K562 (cell line): ENCODE measurements at regions not wholly inside any gene's neighbourhood (a gene's known extent, or its start where the extent isn't known, plus 50 kb on each side); places are given as distances from the start of the nearest gene placed in this dataset.

Source experiments
- ADNP ChIP-seq: fragments of 200-800 bp; sonication (Bioruptor generic); IDR thresholded peaks from 2 replicates; pipeline ENCODE4 v1.6.1; 2016; ENCODE audit warnings: missing genetic modification characterization, missing compliant biosample characterization
- ARNT ChIP-seq, 2 experiments: fragments of 450-650 bp; IDR thresholded peaks; 2 replicates each; pipeline ENCODE4 v1.6.1; 2016; ENCODE audit warnings: mild to moderate bottlenecking in 1 of 2
- ATF7 ChIP-seq: fragments of 450-650 bp; IDR thresholded peaks from 2 replicates; pipeline ENCODE4 v1.7.1; 2014; ENCODE audit warnings: mild to moderate bottlenecking, moderate library complexity
- C11orf30 ChIP-seq: fragments of 450-650 bp; IDR thresholded peaks from 2 replicates; pipeline ENCODE4 v1.6.1; 2016; ENCODE audit warnings: low read depth, mild to moderate bottlenecking
- GABPB1 ChIP-seq: sonication (generic); formaldehyde crosslinking; IDR thresholded peaks from 2 replicates; pipeline ENCODE4 v1.8.0; 2022; ENCODE audit warnings: mild to moderate bottlenecking, missing genetic modification reagents
- JUN ChIP-seq, 2 experiments: sonication (generic) in 1 of 2; formaldehyde crosslinking in 1 of 2; IDR thresholded peaks; 2 replicates each; pipeline versions ENCODE4 v1.6.1 to v1.8.0; 2012 to 2022; ENCODE audit warnings: borderline replicate concordance in 2 of 2, mild to moderate bottlenecking in 2 of 2, improper control_type of control experiment in 1 of 2, low read depth in 1 of 2, low read length in 1 of 2, missing genetic modification reagents in 1 of 2
- NBN ChIP-seq: fragments of 450-650 bp; IDR thresholded peaks from 2 replicates; pipeline ENCODE4 v1.6.1; 2016; ENCODE audit warnings: low read depth, mild to moderate bottlenecking
- NFIC ChIP-seq: fragments of 450-650 bp; IDR thresholded peaks from 2 replicates; pipeline ENCODE4 v1.6.1; 2017; ENCODE audit warnings: mild to moderate bottlenecking, inconsistent platforms
- RAD51 ChIP-seq: fragments of 450-650 bp; IDR thresholded peaks from 2 replicates; pipeline ENCODE4 v1.7.1; 2016; ENCODE audit warnings: low read depth, mild to moderate bottlenecking, borderline replicate concordance
- SAFB ChIP-seq: fragments of 200-400 bp; formaldehyde crosslinking; IDR thresholded peaks from 2 replicates; pipeline ENCODE4 v1.6.1; 2017; ENCODE audit warnings: low read depth, low read length, borderline replicate concordance
- SETDB1 ChIP-seq: IDR thresholded peaks from one replicate; pipeline ENCODE4 v1.6.1; 2012; ENCODE audit warnings: low read length, control low read depth, inconsistent platforms
- SLC30A9 ChIP-seq: fragments of 250-450 bp; sonication (Bioruptor Pico); IDR thresholded peaks from 2 replicates; pipeline ENCODE4 v1.8.0; 2022; ENCODE audit warnings: mild to moderate bottlenecking, moderate library complexity
- THRAP3 ChIP-seq: fragments of 450-650 bp; IDR thresholded peaks from 2 replicates; pipeline ENCODE4 v1.6.1; 2016; ENCODE audit warnings: mild to moderate bottlenecking, inconsistent platforms, borderline replicate concordance
- WHSC1 ChIP-seq: IDR thresholded peaks from one replicate; pipeline ENCODE4 v1.6.1; 2012; ENCODE audit warnings: low read length, control low read depth, inconsistent platforms
- ZNF408 ChIP-seq: fragments of 250-450 bp; sonication (Bioruptor Pico); IDR thresholded peaks from 2 replicates; pipeline ENCODE4 v1.4.0; 2020; ENCODE audit warnings: low read depth, mild to moderate bottlenecking, moderate library complexity
- ZNF766 ChIP-seq: fragments of 200-800 bp; sonication (Bioruptor generic); conservative IDR thresholded peaks from 2 replicates; pipeline ENCODE4 v1.6.1; 2016; ENCODE audit warnings: missing genetic modification characterization, missing compliant biosample characterization
- TF ChIP-seq, protein P1 (sequence below): fragments of 250-450 bp; sonication (Bioruptor Pico); IDR thresholded peaks from 2 replicates; pipeline ENCODE4 v1.5.0; 2020; ENCODE audit warnings: mild to moderate bottlenecking
- TF ChIP-seq, protein P2 (sequence below): fragments of 450-650 bp; formaldehyde crosslinking; IDR thresholded peaks from 2 replicates; pipeline ENCODE4 v1.4.0; 2022; ENCODE audit warnings: mild to moderate bottlenecking, moderate library complexity
- TF ChIP-seq, protein P3 (sequence below): fragments of 450-650 bp; IDR thresholded peaks from 2 replicates; pipeline ENCODE4 v1.6.1; 2018; ENCODE audit not compliant: partially characterized antibody

DNA sequence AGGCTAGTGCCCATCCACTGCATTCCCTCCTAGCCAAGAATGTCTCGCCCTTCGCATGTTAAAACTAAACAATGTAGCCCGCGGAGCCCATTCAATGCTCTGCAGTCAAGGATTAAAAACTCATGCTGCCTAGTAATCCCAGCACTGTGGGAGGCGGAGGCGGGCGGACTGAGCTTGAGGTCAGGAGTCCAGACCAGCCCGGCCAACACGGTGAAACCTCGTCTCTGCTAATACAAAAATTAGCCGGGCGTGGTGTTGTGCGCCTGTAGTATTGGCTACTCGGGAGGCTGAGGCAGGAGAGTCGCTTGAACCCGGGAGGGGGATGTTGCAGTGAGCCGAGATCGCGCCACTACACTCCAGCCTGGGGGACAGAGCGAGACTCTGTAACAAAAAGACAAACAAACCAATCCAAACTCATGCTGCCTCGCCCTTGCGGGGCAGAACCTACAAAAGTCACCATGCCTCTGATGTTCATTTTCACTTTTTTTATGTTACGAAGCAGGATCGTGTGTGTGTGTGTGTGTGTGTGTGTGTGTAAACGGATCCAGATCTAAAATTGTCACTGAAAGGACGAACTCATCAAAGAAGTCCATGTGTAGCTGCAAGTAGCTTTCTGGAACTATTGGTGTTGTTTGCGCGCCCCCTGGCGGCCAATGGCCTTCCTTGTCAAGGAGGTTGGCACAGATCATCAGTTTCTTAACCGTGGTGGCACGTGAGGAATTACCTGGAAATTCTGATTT lies 54.8 kb upstream of the SPESP1 start (continued):
- TF ChIP-seq SLC30A9 (CRISPR knock-in tag) (no peak), JUN (IDR thresholded peaks at IDR 0.05; ENCODE audit: borderline replicate concordance, low read depth, low read length) (no peak), JUN (CRISPR knock-in tag; IDR thresholded peaks at IDR 0.05; ENCODE audit: borderline replicate concordance) (no peak), C11orf30 (no peak), ATF7 (no peak), RAD51 (no peak), ADNP (tag) (no peak), GABPB1 (CRISPR knock-in tag) (no peak), WHSC1 (no peak), NFIC (0 out of 2 replicates have a peak, but pooled peaks have one; percentile 12), ARNT (IDR thresholded peaks at IDR 0.05) (0 out of 4 replicates have a peak, but pooled peaks of 1 of the 2 experiments have one; percentile 36), THRAP3 (no peak), ZNF766 (CRISPR knock-in tag) (no peak), ZNF408 (CRISPR knock-in tag) (no peak), NBN (peak; percentile 51; the same call in 1 of the 2 replicates), SAFB (no peak), SETDB1 (no peak)
- TF ChIP-seq, protein P1, sequence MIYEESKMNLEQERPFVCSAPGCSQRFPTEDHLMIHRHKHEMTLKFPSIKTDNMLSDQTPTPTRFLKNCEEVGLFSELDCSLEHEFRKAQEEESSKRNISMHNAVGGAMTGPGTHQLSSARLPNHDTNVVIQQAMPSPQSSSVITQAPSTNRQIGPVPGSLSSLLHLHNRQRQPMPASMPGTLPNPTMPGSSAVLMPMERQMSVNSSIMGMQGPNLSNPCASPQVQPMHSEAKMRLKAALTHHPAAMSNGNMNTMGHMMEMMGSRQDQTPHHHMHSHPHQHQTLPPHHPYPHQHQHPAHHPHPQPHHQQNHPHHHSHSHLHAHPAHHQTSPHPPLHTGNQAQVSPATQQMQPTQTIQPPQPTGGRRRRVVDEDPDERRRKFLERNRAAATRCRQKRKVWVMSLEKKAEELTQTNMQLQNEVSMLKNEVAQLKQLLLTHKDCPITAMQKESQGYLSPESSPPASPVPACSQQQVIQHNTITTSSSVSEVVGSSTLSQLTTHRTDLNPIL = no peak
- TF ChIP-seq, protein P2, sequence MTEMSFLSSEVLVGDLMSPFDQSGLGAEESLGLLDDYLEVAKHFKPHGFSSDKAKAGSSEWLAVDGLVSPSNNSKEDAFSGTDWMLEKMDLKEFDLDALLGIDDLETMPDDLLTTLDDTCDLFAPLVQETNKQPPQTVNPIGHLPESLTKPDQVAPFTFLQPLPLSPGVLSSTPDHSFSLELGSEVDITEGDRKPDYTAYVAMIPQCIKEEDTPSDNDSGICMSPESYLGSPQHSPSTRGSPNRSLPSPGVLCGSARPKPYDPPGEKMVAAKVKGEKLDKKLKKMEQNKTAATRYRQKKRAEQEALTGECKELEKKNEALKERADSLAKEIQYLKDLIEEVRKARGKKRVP (CRISPR knock-in tag) = no peak
- TF ChIP-seq, protein P3, sequence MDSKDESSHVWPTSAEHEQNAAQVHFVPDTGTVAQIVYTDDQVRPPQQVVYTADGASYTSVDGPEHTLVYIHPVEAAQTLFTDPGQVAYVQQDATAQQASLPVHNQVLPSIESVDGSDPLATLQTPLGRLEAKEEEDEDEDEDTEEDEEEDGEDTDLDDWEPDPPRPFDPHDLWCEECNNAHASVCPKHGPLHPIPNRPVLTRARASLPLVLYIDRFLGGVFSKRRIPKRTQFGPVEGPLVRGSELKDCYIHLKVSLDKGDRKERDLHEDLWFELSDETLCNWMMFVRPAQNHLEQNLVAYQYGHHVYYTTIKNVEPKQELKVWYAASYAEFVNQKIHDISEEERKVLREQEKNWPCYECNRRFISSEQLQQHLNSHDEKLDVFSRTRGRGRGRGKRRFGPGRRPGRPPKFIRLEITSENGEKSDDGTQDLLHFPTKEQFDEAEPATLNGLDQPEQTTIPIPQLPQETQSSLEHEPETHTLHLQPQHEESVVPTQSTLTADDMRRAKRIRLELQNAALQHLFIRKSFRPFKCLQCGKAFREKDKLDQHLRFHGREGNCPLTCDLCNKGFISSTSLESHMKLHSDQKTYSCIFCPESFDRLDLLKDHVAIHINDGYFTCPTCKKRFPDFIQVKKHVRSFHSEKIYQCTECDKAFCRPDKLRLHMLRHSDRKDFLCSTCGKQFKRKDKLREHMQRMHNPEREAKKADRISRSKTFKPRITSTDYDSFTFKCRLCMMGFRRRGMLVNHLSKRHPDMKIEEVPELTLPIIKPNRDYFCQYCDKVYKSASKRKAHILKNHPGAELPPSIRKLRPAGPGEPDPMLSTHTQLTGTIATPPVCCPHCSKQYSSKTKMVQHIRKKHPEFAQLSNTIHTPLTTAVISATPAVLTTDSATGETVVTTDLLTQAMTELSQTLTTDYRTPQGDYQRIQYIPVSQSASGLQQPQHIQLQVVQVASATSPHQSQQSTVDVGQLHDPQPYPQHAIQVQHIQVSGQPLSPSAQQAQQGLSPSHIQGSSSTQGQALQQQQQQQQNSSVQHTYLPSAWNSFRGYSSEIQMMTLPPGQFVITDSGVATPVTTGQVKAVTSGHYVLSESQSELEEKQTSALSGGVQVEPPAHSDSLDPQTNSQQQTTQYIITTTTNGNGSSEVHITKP = no peak
